GM12878 (cell line): ENCODE measurements at regions not wholly inside any gene's neighbourhood (a gene's known extent, or its start where the extent isn't known, plus 50 kb on each side); places are given as distances from the start of the nearest gene placed in this dataset.

Experiments
- ATAC-seq: fragments of 200-7000 bp; cut with Tn5 transposase; 3 replicates; pipeline ENCODE4 v1.9.1; 2020; ENCODE audit warnings: mild to moderate bottlenecking, moderate library complexity
- BruUV-seq: library from RNA; stranded (reverse); fragments of 400-500 nt; replicated peaks from 2 replicates; lab custom pipeline; 2021; lab: Mats Ljungman, UMichigan
- CTCF ChIA-PET: fragments of 300-600 bp; sonication (Branson Sonifier 250); formaldehyde crosslinking; extraction: SDS; loops from one replicate; lab custom pipeline; 2021; ENCODE audit warnings: inconsistent platforms; lab: Yijun Ruan, JAX
- POLR2A ChIA-PET: fragments of 350-600 bp; formaldehyde crosslinking; extraction: SDS; loops from one replicate; lab custom pipeline; 2021; ENCODE audit warnings: inconsistent platforms; lab: Charles Lee
- RAD21 ChIA-PET: fragments of 300-600 bp; sonication (Branson Sonifier 250); formaldehyde crosslinking; loops from one replicate; lab custom pipeline; 2023; ENCODE audit warnings: antibody characterized with exemption; ENCODE audit not compliant: unreplicated experiment; lab: Charles Lee
- SMC1A ChIA-PET: fragments of 300-600 bp; sonication (Branson Sonifier 250); formaldehyde crosslinking; loops from one replicate; lab custom pipeline; 2023; ENCODE audit not compliant: unreplicated experiment, uncharacterized antibody; lab: Charles Lee
- DNase-seq: peaks from one replicate; pipeline ENCODE4 v3.0.0-alpha.2; 2011; ENCODE audit warnings: low read depth, low spot score
- FAIRE-seq: peaks from 3 replicates; lab custom pipeline; 2011; peaks lifted over from hg19 to GRCh38; lab: Jason Lieb, UNC
- H2AFZ ChIP-seq: 2 replicates; pipeline ENCODE4 v1.6.0; 2011; ENCODE audit warnings: low read depth, low read length, control low read depth; ENCODE audit not compliant: control insufficient read depth
- H3K27ac ChIP-seq: 2 replicates; pipeline ENCODE4 v1.5.1; 2011; ENCODE audit warnings: control low read depth; ENCODE audit not compliant: control insufficient read depth, insufficient read depth
- H3K27me3 ChIP-seq, 2 experiments: replicated peaks in 1 of 2; 2 replicates each; pipeline versions ENCODE4 v1.6.0 to v1.6.1; 2011; ENCODE audit warnings: low read length in 1 of 2; ENCODE audit not compliant: control insufficient read depth in 2 of 2, insufficient read depth in 2 of 2
- H3K36me3 ChIP-seq, 2 experiments: 2 replicates each; pipeline ENCODE4 v1.5.1; 2011; ENCODE audit warnings: low read length in 1 of 2; ENCODE audit not compliant: control insufficient read depth in 2 of 2, insufficient read depth in 2 of 2
- H3K4me1 ChIP-seq: 2 replicates; pipeline ENCODE4 v1.6.1; 2011; ENCODE audit warnings: mild to moderate bottlenecking, low read length, moderate library complexity, mixed read lengths; ENCODE audit not compliant: control insufficient read depth, insufficient read depth
- H3K4me2 ChIP-seq: 2 replicates; pipeline ENCODE4 v1.6.0; 2011; ENCODE audit warnings: control low read depth; ENCODE audit not compliant: control insufficient read depth, insufficient read depth
- H3K4me3 ChIP-seq: fragments of 200-600 bp; sonication (generic); 2 replicates; pipeline ENCODE4 v1.5.1; 2016
- H3K79me2 ChIP-seq: 2 replicates; pipeline ENCODE4 v1.6.0; 2011; ENCODE audit warnings: low read length; ENCODE audit not compliant: control insufficient read depth, insufficient read depth
- H3K9ac ChIP-seq: 2 replicates; pipeline ENCODE4 v1.8.0; 2011; ENCODE audit warnings: low read length, control low read depth, mixed read lengths; ENCODE audit not compliant: control insufficient read depth, insufficient read depth
- H3K9me3 ChIP-seq: replicated peaks from 3 replicates; pipeline ENCODE4 v1.5.1; 2011; ENCODE audit warnings: mild to moderate bottlenecking, low read length; ENCODE audit not compliant: control insufficient read depth, insufficient read depth
- H4K20me1 ChIP-seq: 2 replicates; pipeline ENCODE4 v1.6.0; 2011; ENCODE audit not compliant: control insufficient read depth, insufficient read depth
- CBX3 ChIP-seq: fragments of 200-600 bp; sonication (generic); IDR thresholded peaks from 2 replicates; pipeline ENCODE4 v1.6.1; 2016; ENCODE audit warnings: low read depth, borderline replicate concordance
- EGR1 ChIP-seq, 2 experiments: IDR thresholded peaks; 1 replicate in 1 of 2; 2 replicates in 1 of 2; pipeline ENCODE4 v1.6.1; 2011 to 2012; ENCODE audit warnings: low read depth in 2 of 2, low read length in 2 of 2, borderline replicate concordance in 1 of 2, mild to moderate bottlenecking in 1 of 2, moderate library complexity in 1 of 2
- EP300 ChIP-seq, 2 experiments: fragments of 150-350 bp in 1 of 2; IDR thresholded peaks; 2 replicates each; pipeline ENCODE4 v1.6.1; 2011 to 2012; ENCODE audit warnings: low read depth in 2 of 2, low read length in 2 of 2, borderline replicate concordance in 1 of 2, improper control_type of control experiment in 1 of 2, inconsistent platforms in 1 of 2; ENCODE audit not compliant: control insufficient read depth in 1 of 2
- ETV6 ChIP-seq, 2 experiments: fragments of 450-650 bp in 1 of 2; IDR thresholded peaks in 1 of 2; conservative IDR thresholded peaks in 1 of 2; 2 replicates each; pipeline ENCODE4 v1.6.1; 2014; ENCODE audit warnings: antibody characterized with exemption in 1 of 2, borderline replicate concordance in 1 of 2, low read depth in 1 of 2, mild to moderate bottlenecking in 1 of 2, moderate library complexity in 1 of 2
- MEF2B ChIP-seq: fragments of 450-650 bp; IDR thresholded peaks from 2 replicates; pipeline ENCODE4 v1.6.1; 2018; ENCODE audit warnings: mild to moderate bottlenecking, moderate library complexity; ENCODE audit not compliant: partially characterized antibody, poor library complexity, severe bottlenecking
- NBN ChIP-seq: fragments of 450-650 bp; IDR thresholded peaks from 2 replicates; pipeline ENCODE4 v1.6.1; 2016
- PAX8 ChIP-seq: fragments of 450-650 bp; IDR thresholded peaks from 2 replicates; pipeline ENCODE4 v1.6.1; 2017; ENCODE audit warnings: mild to moderate bottlenecking, moderate library complexity
- PML ChIP-seq: IDR thresholded peaks from 2 replicates; pipeline ENCODE4 v1.6.1; 2012; ENCODE audit warnings: low read length, inconsistent platforms
- SREBF1 ChIP-seq: IDR thresholded peaks from 2 replicates; pipeline ENCODE4 v1.6.1; 2012; ENCODE audit warnings: mild to moderate bottlenecking, low read length
- SRF ChIP-seq, 2 experiments: IDR thresholded peaks; 2 replicates each; pipeline ENCODE4 v1.6.1; 2011; ENCODE audit warnings: low read depth in 2 of 2, low read length in 2 of 2, mild to moderate bottlenecking in 1 of 2, moderate library complexity in 1 of 2
- SUZ12 ChIP-seq: fragments of 200-600 bp; sonication (generic); IDR thresholded peaks from one replicate; pipeline ENCODE4 v1.6.1; 2018; ENCODE audit warnings: antibody characterized with exemption, mild to moderate bottlenecking; ENCODE audit not compliant: unreplicated experiment
- ZBED1 ChIP-seq: IDR thresholded peaks from 2 replicates; pipeline ENCODE4 v1.6.1; 2016; ENCODE audit warnings: borderline replicate concordance
- WGBS: methylation state at CpG from one replicate; pipeline ENCODE4 v1.1.6; 2016; ENCODE audit warnings: low lambda C conversion rate; ENCODE audit not compliant: insufficient replicate concordance, insufficient coverage; ENCODE audit errors: missing lambda C conversion rate; 5-methylcytosine and 5-hydroxymethylcytosine counted together
- in situ Hi-C: fragments of 300-500 bp; cut with MboI; formaldehyde crosslinking; loops from 9 replicates; pipeline ENCODE4 v1.14.3; 2018; ENCODE audit warnings: mixed read lengths
- intact Hi-C: fragments of 100-400 bp; cut with micrococcal nuclease; formaldehyde crosslinking; loops from one replicate; pipeline ENCODE4 v1.14.2; 2022; ENCODE audit not compliant: unreplicated experiment
- TF ChIP-seq, protein P1 (sequence below): fragments of 450-650 bp; formaldehyde crosslinking; IDR thresholded peaks from 2 replicates; pipeline ENCODE4 v1.4.0; 2020; ENCODE audit warnings: mild to moderate bottlenecking, moderate library complexity
- TF ChIP-seq, protein P2 (sequence below): fragments of 450-650 bp; IDR thresholded peaks from 2 replicates; pipeline ENCODE4 v1.6.1; 2017; ENCODE audit warnings: mild to moderate bottlenecking, low read depth, inconsistent platforms; ENCODE audit not compliant: poor library complexity, severe bottlenecking
- TF ChIP-seq, protein P3 (sequence below): IDR thresholded peaks from 2 replicates; pipeline ENCODE4 v1.6.1; 2011; ENCODE audit warnings: borderline replicate concordance, low read depth, mild to moderate bottlenecking, moderate library complexity, low read length; ENCODE audit not compliant: insufficient read depth, poor library complexity, severe bottlenecking

DNA sequence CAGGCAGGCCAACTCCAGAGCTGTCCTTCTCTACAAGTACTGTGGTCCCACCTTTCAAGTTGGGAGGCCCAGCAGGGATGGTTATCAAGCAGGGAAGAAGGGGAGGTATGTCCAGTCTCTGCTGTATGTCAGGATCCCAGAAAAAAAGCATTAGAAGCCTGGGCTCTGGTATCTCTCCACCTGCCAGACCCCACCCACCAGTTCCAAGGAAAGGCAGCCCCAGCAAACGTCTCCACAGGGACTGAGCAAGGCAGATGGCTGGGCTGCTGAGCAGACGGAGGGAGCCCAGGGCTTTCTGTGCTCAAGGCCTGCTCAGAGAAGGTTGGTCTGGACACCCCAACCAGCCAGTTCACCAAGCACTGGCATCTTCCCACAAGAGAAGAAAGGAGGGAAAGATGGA is 287.8 kb downstream of the XXYLT1 start:
- TF ChIP-seq, protein P1, sequence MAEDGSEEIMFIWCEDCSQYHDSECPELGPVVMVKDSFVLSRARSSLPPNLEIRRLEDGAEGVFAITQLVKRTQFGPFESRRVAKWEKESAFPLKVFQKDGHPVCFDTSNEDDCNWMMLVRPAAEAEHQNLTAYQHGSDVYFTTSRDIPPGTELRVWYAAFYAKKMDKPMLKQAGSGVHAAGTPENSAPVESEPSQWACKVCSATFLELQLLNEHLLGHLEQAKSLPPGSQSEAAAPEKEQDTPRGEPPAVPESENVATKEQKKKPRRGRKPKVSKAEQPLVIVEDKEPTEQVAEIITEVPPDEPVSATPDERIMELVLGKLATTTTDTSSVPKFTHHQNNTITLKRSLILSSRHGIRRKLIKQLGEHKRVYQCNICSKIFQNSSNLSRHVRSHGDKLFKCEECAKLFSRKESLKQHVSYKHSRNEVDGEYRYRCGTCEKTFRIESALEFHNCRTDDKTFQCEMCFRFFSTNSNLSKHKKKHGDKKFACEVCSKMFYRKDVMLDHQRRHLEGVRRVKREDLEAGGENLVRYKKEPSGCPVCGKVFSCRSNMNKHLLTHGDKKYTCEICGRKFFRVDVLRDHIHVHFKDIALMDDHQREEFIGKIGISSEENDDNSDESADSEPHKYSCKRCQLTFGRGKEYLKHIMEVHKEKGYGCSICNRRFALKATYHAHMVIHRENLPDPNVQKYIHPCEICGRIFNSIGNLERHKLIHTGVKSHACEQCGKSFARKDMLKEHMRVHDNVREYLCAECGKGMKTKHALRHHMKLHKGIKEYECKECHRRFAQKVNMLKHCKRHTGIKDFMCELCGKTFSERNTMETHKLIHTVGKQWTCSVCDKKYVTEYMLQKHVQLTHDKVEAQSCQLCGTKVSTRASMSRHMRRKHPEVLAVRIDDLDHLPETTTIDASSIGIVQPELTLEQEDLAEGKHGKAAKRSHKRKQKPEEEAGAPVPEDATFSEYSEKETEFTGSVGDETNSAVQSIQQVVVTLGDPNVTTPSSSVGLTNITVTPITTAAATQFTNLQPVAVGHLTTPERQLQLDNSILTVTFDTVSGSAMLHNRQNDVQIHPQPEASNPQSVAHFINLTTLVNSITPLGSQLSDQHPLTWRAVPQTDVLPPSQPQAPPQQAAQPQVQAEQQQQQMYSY (CRISPR knock-in tag) = no peak
- TF ChIP-seq, protein P2, sequence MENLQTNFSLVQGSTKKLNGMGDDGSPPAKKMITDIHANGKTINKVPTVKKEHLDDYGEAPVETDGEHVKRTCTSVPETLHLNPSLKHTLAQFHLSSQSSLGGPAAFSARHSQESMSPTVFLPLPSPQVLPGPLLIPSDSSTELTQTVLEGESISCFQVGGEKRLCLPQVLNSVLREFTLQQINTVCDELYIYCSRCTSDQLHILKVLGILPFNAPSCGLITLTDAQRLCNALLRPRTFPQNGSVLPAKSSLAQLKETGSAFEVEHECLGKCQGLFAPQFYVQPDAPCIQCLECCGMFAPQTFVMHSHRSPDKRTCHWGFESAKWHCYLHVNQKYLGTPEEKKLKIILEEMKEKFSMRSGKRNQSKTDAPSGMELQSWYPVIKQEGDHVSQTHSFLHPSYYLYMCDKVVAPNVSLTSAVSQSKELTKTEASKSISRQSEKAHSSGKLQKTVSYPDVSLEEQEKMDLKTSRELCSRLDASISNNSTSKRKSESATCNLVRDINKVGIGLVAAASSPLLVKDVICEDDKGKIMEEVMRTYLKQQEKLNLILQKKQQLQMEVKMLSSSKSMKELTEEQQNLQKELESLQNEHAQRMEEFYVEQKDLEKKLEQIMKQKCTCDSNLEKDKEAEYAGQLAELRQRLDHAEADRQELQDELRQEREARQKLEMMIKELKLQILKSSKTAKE = no peak
- TF ChIP-seq SREBF1 = no peak
- TF ChIP-seq SRF (IDR thresholded peaks at IDR 0.05; ENCODE audit: low read depth in 2 of 2, low read length in 2 of 2) = no peak
- TF ChIP-seq, protein P3, sequence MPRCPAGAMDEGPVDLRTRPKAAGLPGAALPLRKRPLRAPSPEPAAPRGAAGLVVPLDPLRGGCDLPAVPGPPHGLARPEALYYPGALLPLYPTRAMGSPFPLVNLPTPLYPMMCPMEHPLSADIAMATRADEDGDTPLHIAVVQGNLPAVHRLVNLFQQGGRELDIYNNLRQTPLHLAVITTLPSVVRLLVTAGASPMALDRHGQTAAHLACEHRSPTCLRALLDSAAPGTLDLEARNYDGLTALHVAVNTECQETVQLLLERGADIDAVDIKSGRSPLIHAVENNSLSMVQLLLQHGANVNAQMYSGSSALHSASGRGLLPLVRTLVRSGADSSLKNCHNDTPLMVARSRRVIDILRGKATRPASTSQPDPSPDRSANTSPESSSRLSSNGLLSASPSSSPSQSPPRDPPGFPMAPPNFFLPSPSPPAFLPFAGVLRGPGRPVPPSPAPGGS = no peak
- no peak for TF ChIP-seq ETV6 (conservative IDR thresholded peaks at IDR 0.05 in 1 of 2, IDR thresholded peaks at IDR 0.05 in 1 of 2; ENCODE audit: borderline replicate concordance in 1 of 2, low read depth in 1 of 2)
- TF ChIP-seq EGR1 (IDR thresholded peaks at IDR 0.05; ENCODE audit: borderline replicate concordance in 1 of 2, low read depth in 2 of 2, low read length in 2 of 2) = no peak
- TF ChIP-seq NBN = no peak
- TF ChIP-seq PML = no peak
- TF ChIP-seq MEF2B = no peak
- no peak for TF ChIP-seq PAX8
- no peak for TF ChIP-seq ZBED1
- no peak for TF ChIP-seq SUZ12
- no peak for TF ChIP-seq EP300 (IDR thresholded peaks at IDR 0.05; ENCODE audit: borderline replicate concordance in 1 of 2, control insufficient read depth in 1 of 2, low read depth in 2 of 2, low read length in 2 of 2)
- TF ChIP-seq CBX3 = no peak
- Histone ChIP-seq H3K27me3 (no peaks in the 10 kb centered on the region; a peak in 3 of 4 replicates), H3K27ac (no peak overlapping the region), H3K36me3 (no peaks in the 10 kb centered on the region), H3K9me3 (no peaks in the 10 kb centered on the region), H3K4me3 (no peak overlapping the region), H4K20me1 (no peaks in the 10 kb centered on the region), H3K4me1 (no peaks in the 10 kb centered on the region), H3K9ac (no peak overlapping the region), H3K79me2 (no peaks in the 10 kb centered on the region), H3K4me2 (no peak overlapping the region), H2AFZ (no peak overlapping the region)
- ChIA-PET RAD21 (no interaction called here), POLR2A (no interaction called here), CTCF (no interaction called here), SMC1A (no interaction called here)
- intact Hi-C loops = no loop called here
- FAIRE-seq (no peak), DNase-seq (no peak), ATAC-seq (no peak)
- BruUV-seq = no TSS peak
- WGBS = 39% methylated on average over 2 of the region's 2 CpGs
- in situ Hi-C loops = no loop called here
